Stimulated activated CD4-positive, alpha-beta T cell treated with anti-CD3 and anti-CD28 coated beads, Interleukin-15, amount 100 ng/mL, for 24 hours (primary cell): ENCODE measurements at regions not wholly inside any gene's neighbourhood (a gene's known extent, or its start where the extent isn't known, plus 50 kb on each side); places are given as distances from the start of the nearest gene placed in this dataset.

Source experiments
- DNase-seq: peaks from one replicate; pipeline ENCODE4 v3.0.0-alpha.2; 2020

DNA sequence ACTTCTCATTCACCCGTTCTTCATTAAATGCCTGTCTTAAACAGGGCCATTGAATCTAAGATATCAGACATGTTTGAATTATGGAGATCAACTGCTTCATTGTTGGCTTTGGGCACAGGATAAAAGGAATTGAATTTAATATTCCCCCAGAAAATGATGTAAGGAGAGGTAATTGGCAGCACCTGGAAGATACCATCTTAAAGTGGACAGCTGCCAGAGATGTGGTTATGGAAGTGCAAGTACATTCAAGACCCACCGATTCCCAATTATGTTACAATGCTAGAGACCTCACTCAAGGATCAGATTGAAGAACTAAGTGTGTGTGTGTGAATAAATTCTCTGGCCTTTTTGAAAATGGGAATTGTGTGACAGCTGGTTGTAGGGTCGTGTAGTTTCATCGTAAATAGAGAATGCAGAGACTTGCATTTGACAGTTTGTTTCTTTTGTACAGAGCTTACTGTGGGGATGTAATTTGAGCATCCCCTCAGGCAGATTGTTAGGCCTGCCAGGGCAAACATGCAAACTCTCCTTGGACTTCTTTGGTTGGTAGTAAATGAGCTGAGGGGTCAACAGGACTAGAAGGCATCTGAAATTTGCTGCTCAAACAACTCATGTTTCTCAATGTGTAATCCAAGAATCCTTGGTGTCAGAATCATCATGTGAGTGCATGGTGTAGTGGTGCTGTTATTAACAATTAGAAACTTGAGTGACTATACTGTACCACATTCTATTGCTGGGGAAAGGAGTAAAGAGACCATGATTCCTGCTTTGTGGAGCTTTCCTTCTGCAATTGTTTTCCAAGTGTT is 359.2 kb upstream of the THRB start:
- no peak for DNase-seq

DNA sequence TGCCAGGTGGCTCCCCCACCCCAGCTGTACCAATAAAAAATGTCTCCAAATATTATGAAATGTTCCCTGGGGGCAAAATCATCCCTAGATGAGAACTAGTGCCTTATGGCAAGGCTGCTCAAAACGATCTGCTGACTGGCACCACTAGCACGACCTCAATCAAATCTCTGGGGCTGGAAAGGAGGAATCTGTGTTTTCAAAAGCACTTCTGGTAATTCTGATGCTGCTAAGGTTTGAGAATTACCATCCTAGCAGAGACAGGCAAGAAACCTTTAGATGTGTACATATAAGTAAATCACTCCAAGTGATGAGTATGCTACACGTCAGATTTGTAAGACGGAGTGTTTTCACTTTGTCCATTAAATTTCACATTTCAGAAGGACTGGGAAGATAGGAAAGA is 360.1 kb upstream of the THRB start:
- no peak for DNase-seq

DNA sequence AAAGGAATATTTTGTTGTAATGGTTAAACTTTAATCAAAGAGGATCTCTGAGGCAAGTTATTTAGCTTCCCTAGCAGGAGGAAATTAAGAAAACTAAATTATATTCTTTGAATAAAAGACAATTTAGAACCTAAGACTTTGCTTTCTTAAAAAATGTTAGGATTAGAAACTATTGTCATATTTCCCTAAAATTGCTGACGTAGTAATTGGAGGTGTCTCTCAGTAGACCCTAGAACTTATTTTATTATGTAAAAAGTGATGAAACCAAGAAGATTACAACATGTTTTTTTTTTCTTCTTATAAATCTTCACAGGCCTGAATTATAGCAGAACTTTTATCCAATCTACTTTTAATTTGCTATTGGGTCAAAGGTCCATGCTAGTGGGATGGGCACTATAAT is 363.3 kb upstream of the THRB start:
- no peak for DNase-seq

DNA sequence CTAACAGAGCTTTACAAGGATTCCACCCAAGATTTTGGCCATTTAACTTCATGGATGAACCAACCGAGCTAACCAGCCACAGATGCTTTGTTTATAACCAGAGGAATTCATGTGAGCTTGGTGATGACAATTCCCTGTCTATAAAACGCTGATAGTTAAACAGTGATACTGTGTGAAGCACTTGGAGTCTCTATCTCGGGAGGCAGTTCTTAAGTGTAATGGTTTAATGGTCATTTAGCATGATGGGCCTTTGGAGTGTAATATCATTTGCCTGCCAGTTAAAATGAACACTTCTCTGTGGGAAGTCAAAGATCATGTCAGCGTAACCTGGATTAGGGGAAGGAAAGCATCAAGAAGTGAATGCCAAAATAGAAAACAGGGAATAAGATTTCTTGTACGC is 368.6 kb upstream of the THRB start:
- no peak for DNase-seq

DNA sequence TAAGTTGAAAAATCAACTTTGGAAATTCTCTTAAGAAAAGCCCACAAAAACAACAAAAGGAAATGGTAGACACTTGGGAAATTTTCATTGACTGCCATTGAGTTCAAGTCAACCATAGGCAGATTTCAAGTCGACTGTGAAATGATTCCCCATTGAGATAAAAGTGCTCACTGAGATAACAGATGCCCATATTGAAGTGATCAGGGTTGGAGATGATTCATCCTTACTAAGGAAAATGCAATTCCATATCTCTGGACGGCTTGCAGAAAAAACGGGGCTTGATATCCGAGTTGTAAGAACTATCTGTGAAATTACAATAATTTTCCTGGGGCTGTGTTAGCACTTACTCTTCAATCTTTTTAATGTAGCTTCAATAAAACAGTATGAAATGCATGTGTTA is 373.1 kb upstream of the THRB start:
- DNase-seq: no peak

DNA sequence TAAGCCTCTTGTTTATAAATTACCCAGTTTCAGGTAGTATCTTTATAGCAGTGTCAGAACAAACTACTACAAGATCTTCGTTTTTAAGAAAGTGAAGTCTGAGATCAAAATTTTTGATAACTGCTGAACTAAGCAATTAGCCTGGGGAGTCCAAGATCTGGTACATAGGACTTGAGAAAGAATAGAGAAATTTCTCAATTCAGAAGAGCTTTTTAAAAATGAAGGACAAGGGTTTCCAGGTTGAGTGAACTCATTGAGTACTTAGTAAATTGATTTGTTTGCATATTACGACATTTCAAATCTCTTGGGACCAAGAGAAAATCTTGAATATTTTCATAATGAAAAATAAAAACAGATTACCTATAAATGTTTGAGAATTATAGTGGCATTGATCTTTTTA is 386.6 kb upstream of the THRB start:
- DNase-seq: no peak

DNA sequence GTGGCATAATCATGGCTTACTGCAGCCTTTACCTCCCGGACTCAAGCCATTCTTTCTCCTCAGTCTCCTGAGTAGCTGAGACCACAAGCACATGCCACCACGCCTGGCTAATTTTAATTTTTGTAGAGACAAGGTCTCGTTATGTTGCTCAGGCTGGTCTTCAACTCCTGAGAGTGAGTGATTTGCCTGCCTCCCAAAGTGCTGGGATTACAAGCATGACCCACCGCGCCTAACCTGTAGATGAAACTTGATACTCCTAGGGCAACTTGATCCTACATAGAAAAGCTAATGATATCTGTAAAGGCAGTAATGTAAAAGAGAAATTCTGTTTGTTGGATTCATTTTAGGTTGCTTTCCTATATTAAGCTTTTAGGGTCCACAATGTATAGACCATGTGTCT is 391.9 kb upstream of the THRB start:
- DNase-seq: no peak

DNA sequence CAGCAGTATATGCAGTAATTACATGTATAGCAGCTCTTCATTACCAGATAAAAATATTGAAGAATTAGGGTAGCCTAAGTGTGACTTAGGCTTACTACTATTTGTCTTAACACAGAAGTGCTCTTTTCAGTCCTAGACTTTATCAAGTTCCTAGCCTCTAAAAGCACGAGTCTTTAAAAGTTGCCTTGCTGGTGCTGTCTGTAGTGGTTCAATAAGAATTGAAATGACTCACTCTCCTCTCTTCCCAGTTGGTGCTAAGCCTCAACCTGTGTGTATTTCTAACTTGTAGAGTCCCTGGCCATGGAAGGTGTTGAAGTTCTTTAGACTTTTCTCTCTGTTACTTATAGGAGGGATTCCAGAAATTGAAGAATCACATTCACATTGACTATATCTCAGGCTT is 395.4 kb upstream of the THRB start:
- DNase-seq: no peak

DNA sequence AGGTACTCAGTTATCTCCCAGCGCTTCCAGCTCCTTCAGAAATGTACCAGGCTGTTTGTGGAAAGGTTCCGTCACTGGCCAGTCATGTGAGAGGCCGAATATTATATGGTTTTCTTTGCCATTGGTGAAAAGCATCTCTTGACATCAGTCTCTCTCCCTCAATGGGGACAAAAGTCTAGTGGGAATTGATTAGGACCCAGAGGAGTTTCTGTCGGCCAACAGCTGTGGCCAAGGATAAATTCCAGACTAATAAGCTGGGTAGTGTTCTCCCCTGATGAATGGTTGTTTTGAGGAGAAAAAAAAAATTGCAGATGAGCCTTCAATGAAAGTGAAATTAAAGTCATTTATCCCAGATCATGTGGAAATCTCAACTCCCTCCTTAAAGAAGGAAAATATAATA is 404.7 kb upstream of the THRB start:
- no peak for DNase-seq

DNA sequence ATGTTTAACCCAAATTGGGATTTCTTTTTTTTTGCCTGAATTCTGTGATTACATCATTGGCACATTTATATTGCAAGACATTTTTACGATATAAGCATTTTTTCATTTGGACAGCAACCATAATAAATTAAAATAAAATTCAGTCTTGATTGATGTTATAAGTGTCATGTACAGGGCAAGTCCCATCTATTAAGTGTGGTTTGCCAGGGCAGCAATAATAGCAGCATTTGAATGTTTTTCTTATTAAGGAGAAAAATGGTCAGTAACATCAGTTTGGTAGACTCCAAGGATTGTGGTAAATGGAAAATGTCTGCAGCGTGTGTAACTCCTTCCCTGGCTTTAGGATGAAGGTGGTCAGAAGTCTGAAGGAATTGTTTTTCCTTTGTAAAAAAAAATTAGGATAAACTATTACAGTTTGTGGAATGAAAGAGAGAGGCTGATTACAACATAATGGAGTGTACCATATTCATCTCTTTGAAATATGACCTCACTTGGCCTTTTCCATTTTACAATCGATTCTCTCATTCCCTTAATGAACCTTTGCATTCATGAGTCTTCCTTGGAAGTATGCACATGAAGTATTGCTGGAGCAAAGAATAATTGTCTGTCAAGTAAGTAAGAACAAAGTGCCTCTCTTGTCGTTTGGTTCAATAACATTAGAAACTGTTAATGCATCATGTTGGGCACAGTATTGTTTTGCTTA is 405.4 kb upstream of the THRB start:
- DNase-seq: no peak

DNA sequence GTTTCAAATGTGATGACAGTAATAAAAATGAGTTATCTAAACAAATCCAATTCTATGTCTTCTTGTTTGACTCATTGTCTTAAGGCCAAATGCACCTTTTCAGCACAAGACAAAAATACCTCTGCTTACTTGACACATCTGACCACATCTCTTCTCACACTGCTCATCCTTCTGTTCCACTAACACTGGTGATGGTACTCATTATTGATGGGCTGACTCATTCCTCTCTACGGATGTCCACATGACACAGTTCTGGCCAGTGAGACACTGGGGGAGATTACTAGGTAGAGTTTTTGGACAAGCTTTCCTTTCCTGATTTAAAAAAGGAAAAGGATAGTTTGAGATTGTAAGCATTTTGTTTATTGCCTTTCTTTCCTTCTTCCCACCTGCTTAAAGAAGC is 410.6 kb upstream of the THRB start:
- no peak for DNase-seq

DNA sequence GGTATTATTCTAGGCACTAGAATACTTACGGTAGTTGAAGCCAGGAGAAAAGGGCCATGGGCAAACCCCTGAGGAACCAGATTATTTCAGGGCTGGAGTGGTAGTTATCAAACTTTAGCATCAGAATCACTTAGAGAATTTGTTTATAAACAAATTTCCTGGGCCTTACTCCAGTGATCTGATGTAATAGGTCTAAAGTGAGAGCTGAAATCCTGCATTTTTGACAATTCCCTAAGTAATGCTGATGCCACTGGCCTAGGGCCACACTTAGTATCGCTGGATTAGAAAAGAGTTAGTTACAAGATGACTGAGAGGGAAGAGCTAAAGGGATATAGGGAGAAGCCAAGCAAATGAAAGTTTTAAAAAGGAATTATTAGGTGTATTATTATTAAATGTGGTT is 412.5 kb upstream of the THRB start:
- no peak for DNase-seq

DNA sequence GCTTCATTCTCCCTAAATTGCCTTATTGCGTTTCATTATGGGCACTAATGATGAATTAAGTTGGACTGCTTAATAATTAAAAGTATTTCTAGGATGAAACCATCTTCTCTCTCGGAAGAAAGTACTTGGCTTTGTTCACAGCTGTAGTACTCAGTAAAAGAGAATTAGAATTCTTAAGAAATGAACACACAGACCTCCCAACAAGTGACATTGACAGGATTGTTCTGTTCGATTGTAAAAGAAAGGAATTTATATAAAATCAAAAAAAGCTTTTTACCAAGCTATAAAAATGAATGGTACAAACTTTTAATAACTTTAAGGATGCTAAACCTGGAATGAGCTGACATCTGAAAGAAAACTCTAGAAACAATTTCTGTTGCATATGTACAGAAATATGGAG is 416.4 kb upstream of the THRB start:
- DNase-seq: no peak

DNA sequence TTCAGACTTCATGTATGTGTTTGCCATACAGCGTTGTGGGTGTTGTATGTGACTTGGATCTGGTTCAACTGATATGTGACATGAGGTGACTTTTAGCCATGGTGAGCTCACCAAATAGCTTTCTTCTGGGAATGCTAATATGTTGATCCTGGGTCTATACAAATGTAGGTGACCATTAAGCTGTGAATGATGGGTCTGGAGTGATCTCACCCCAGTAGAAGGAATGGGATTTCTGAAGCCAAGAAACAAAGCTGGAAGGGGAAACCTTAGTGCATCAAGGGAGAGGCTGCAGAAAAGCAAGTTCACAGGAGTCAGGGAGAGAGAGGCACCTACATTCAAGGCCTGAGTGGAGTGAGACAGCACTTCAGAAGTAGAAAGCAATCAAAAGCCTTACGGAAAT is 421.0 kb upstream of the THRB start:
- DNase-seq: no peak

DNA sequence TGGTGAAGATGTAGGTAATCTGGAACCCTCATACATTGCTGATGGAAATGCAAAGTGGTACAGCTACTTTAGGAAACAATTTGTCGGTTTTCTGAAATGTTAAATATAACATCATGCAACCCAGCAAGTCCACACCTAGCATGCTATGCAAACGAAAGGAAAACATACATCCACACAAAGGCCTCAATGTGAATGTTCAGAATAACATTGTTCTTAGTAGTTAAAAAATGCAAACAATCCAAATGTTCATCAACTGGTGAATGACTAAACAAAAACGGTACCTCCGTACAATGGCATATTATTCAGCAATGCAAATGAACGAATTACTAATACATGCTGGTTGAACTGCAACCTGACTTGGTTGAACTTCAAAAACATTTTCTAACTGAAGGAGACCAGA is 423.3 kb upstream of the THRB start:
- no peak for DNase-seq

DNA sequence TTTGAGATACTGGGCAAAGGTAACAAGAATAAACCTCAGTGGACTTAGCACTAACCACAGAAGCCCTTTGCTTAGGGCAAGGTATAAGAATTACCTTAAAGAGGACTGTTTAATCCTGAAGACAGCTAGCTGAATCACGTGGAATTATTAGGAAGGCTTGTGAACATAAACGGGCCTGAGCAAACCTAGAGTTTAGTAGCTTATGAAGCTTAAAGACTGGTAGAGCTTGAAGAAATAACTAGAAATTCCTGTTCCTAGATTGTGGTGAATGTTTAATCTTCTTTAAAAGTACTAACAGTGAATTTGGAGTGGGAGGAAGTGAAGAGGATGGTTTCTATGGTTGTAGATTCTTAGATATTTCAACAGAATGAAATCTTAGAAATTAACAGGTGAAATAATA is 428.9 kb upstream of the THRB start:
- no peak for DNase-seq

DNA sequence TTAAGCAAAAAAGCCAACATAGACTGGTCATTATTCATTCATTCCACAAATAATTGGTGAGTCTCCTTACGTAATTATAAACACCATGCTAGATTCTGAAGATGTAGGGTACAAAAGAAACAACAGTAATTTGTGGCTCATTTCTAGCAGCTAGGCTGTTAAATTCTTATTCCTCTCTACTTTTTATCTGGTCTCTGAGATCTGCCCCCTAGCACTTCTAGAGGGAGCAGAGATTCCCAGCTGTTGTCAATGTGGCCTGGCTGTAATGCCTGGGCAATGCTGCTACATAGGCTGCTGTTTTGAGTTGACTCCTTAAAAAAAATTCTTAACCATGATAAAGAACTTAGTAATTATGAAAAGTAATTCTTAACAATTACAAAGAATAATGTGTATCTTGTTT is 434.9 kb upstream of the THRB start:
- no peak for DNase-seq

DNA sequence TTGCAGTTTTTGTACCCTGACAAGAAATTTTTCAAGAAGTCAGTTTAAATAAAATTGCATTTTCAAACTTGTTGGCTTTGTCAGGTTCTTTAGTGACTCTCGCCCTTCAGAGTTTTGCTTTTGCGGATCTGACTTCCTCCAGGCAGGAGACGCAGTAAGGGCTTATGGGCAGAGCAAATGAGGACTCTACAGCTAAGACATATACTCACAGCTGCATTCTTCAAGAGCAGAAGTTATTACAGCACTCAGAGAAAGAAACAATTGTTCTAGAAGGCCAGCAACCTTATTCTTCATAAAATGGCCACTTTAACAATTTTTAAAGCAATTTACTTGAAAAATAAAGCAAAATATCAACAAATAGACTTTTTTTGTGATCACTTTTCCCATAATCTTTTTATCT is 438.8 kb upstream of the THRB start:
- no peak for DNase-seq

DNA sequence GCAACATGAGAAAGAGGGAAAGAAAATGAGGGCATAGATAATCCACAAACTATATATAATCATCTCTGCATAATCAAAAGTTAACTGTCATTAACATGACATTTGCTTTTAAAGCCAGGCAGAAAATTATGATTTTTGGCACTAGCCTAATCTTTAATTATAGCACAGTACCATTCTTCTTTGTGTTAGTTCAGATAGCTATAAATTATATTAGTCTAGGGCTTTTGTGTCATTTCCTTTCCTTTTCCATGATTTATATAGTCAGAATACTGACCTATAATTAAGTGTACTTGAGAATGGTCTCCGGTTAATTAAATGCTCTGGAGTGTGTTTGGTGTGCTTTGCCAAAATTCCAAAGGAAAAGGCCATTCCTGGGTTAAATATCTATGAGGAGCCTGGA is 441.9 kb upstream of the THRB start:
- no peak for DNase-seq

DNA sequence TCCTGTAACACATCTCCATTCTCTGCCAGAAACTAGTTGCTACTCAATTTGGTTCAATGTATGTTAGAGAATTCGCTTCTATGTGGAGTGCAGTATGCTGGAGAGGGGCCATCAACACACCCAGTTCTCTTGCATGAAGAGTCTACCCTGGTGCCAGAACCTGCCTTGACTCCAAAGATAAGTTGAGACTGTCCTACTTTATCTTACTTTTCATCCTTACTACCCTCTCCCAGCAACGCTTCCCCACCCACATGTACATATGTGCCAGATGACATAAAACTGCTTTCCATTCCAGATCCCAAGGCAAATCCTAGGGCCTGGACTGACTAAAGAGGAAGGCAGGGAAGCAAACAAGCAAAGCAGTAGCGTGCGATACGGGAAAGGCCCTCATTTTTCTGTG is 442.6 kb upstream of the THRB start:
- DNase-seq: no peak

DNA sequence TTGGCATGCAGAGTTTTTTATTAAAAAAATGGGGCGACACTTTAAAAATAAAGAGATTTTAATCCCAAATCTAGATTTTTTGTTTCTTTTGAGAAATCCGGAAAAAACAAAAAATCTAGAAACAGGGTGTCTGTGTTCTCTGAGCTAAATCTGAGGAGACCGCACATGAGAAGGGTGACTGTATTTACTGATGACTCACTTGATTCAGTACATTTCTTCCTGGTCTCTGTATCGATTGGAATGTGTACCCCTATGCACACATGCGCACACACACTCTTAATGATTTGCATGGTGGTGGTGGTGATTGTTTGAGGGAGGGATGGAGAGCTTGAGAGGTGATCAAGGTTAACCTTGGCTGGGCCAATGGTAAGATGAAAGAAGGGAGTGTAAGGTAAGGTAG is 443.1 kb upstream of the THRB start:
- no peak for DNase-seq

DNA sequence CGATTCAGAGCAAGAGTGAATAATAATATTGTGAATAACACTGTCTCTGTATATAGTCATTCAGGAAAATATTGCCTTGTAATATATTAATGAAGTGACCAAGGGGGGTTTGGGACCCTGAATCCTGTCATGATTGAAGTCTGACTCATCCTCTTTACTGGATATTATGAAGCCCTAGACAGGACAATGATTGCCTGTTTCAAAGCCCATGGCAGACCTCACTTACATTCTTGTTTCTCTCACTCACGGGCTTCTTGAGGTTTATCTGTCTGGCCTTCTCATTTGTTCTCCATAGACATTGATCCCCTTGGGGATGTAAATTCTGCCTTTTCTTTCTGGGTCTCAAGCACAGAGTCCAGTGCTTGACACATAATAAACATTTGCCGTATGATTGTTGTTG is 449.3 kb upstream of the THRB start:
- DNase-seq: no peak

DNA sequence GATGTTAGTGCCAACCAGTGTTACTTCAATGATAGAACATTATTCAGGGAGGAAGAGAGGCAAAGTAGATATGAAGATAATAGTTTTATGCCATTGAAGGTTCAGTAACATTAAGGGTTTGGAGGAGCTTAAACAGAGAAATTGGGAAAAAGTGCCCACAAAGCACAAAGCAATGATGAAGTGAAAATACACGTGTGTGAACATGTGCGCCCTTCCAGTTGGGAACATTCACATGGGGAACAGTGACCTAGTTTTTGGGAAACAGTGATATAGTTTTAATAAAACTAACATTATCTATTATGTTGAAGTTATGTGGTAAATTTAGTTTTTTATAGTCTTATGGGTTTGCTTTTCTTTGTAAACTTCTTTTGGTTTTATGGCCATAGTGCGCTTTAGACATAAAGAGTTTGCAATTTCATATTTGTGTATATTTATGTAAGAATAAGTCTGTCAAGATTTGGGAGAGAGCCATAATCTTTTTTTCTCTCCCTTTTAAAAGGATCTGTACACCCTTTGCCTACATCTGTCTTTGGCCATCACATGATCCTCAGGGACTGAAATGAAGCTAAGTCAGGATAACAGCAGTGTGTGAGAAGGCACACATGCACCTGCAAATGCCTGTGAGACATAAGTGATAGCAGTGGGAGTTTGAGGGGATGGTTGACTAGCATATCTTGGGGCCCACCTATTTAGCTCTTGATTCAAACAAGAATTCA is 450.3 kb upstream of the THRB start:
- no peak for DNase-seq

DNA sequence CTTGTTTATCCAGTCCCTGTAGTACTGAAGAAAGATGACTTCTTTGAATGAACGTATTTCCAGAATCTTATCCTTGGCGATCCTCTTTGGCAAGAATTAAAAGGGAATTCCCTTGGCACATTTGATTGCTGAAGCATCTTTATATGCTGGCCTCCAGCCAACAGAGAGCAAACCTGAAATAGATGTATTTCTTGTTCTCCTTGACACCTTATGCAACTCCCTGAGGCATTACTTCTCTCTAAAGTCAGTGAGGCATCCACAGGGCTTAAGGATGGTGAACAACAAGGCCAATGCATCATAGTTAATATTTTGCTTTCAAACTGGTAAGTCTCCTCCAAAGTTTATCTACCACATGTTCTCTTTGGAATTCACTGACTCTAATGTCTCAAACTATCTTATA is 450.9 kb upstream of the THRB start:
- no peak for DNase-seq
